Effector CD8-positive, alpha-beta T cell (primary cell): ENCODE measurements at regions not wholly inside any gene's neighbourhood (a gene's known extent, or its start where the extent isn't known, plus 50 kb on each side); places are given as distances from the start of the nearest gene placed in this dataset.
"Not testable (repeated sequence)": the region's sequence is repeated elsewhere in the genome, so short reads cannot be mapped to it uniquely, and the experiment has no call there.

Source experiments
- DNase-seq: peaks from one replicate; lab custom pipeline; 2025; lab: John Stamatoyannopoulos, UW

- DNase-seq, result not testable (repeated sequence)
Measured at GRCh38 chr16:79834003-79834402, 233.5 kb upstream of the MAF start.

- no peak for DNase-seq
Measured at GRCh38 chr16:79833559-79833958, 233.0 kb upstream of the MAF start.

GRCh38 chr16:79826732-79827475 lies 226.4 kb upstream of the MAF start:
- DNase-seq, result no peak

- DNase-seq, result no peak
Measured at GRCh38 chr16:79825002-79825401, 224.5 kb upstream of the MAF start.

GRCh38 chr16:79823639-79824038 lies 223.1 kb upstream of the MAF start:
- no peak for DNase-seq

GRCh38 chr16:79821911-79822310 lies 221.4 kb upstream of the MAF start:
- no peak for DNase-seq

- DNase-seq, result no peak
Measured at GRCh38 chr16:79816081-79816497, 215.6 kb upstream of the MAF start.

GRCh38 chr16:79815049-79815448 lies 214.5 kb upstream of the MAF start:
- DNase-seq, result no peak

- no peak for DNase-seq
Measured at GRCh38 chr16:79814124-79814523, 213.6 kb upstream of the MAF start.

- no peak for DNase-seq
Measured at GRCh38 chr16:79811541-79811940, 211.0 kb upstream of the MAF start.

GRCh38 chr16:79810449-79811189 lies 210.1 kb upstream of the MAF start:
- DNase-seq, result no peak

GRCh38 chr16:79809376-79809775 lies 208.8 kb upstream of the MAF start:
- DNase-seq, result no peak

- DNase-seq, result no peak
Measured at GRCh38 chr16:79808731-79809130, 208.2 kb upstream of the MAF start.

GRCh38 chr16:79806757-79807156 lies 206.2 kb upstream of the MAF start:
- DNase-seq, result no peak

- no peak for DNase-seq
Measured at GRCh38 chr16:79805621-79806020, 205.1 kb upstream of the MAF start.

GRCh38 chr16:79801646-79802045 lies 201.1 kb upstream of the MAF start:
- DNase-seq, result no peak

GRCh38 chr16:79800016-79800608 lies 199.6 kb upstream of the MAF start:
- DNase-seq, result no peak

- no peak for DNase-seq
Measured at GRCh38 chr16:79798416-79799053, 198.0 kb upstream of the MAF start.

GRCh38 chr16:79797486-79797885 lies 196.9 kb upstream of the MAF start:
- DNase-seq, result no peak

- no peak for DNase-seq
Measured at GRCh38 chr16:79795556-79795955, 195.0 kb upstream of the MAF start.

- no peak for DNase-seq
Measured at GRCh38 chr16:79794941-79795340, 194.4 kb upstream of the MAF start.

- no peak for DNase-seq
Measured at GRCh38 chr16:79792664-79793351, 192.3 kb upstream of the MAF start.
